Midbrain (tissue), 1 donor: ENCODE measurements at regions not wholly inside any gene's neighbourhood (a gene's known extent, or its start where the extent isn't known, plus 50 kb on each side); places are given as distances from the start of the nearest gene placed in this dataset.

Experiments
- DNase-seq: peaks from one replicate; lab custom pipeline; 2025; lab: John Stamatoyannopoulos, UW

GRCh38 chr7:20945451-20945850 lies 158.8 kb upstream of the SP8 start:
- DNase-seq = no peak

GRCh38 chr7:20952916-20953315 lies 166.2 kb upstream of the SP8 start:
- no peak for DNase-seq

GRCh38 chr7:20954711-20955619 lies 168.3 kb upstream of the SP8 start:
- no peak for DNase-seq

- DNase-seq = no peak
Observed at GRCh38 chr7:20958572-20958971, 171.9 kb upstream of the SP8 start.

GRCh38 chr7:20959281-20959680 lies 172.6 kb upstream of the SP8 start:
- no peak for DNase-seq

- no peak for DNase-seq
Observed at GRCh38 chr7:20963556-20964280, 177.0 kb upstream of the SP8 start.

- DNase-seq = no peak
Observed at GRCh38 chr7:20964281-20964918, 177.7 kb upstream of the SP8 start.

GRCh38 chr7:20971219-20971618 lies 184.5 kb upstream of the SP8 start:
- no peak for DNase-seq

GRCh38 chr7:20980232-20980631 lies 193.5 kb upstream of the SP8 start:
- no peak for DNase-seq

- no peak for DNase-seq
Observed at GRCh38 chr7:20980668-20981264, 194.1 kb upstream of the SP8 start.

- DNase-seq = no peak
Observed at GRCh38 chr7:20988340-20988739, 201.7 kb upstream of the SP8 start.

- DNase-seq = no peak
Observed at GRCh38 chr7:20991544-20991943, 204.9 kb upstream of the SP8 start.

GRCh38 chr7:20993693-20994092 lies 207.0 kb upstream of the SP8 start:
- no peak for DNase-seq

GRCh38 chr7:20998309-20998708 lies 211.6 kb upstream of the SP8 start:
- DNase-seq = no peak

GRCh38 chr7:21011153-21011552 lies 224.5 kb upstream of the SP8 start:
- no peak for DNase-seq

- DNase-seq = no peak
Observed at GRCh38 chr7:21013765-21014539, 227.3 kb upstream of the SP8 start.

- no peak for DNase-seq
Observed at GRCh38 chr7:21020667-21021066, 234.0 kb upstream of the SP8 start.

GRCh38 chr7:21023841-21024484 lies 237.3 kb upstream of the SP8 start:
- no peak for DNase-seq

GRCh38 chr7:21024485-21024867 lies 237.8 kb upstream of the SP8 start:
- no peak for DNase-seq

GRCh38 chr7:21028186-21028585 lies 241.5 kb upstream of the SP8 start:
- no peak for DNase-seq

- no peak for DNase-seq
Observed at GRCh38 chr7:21028599-21028998, 241.9 kb upstream of the SP8 start.
